SK-N-SH (cell line): ENCODE measurements at regions not wholly inside any gene's neighbourhood (a gene's known extent, or its start where the extent isn't known, plus 50 kb on each side); places are given as distances from the start of the nearest gene placed in this dataset.

Experiments used
- CTCF ChIA-PET: fragments of 300-600, 350-600 bp; formaldehyde crosslinking; extraction: SDS; loops from one replicate; lab custom pipeline; 2021; lab: Yijun Ruan, JAX
- POLR2A ChIA-PET: fragments of 350-600 bp; sonication (Branson Sonifier 250); formaldehyde crosslinking; extraction: SDS; loops from one replicate; lab custom pipeline; 2020; ENCODE audit warnings: antibody characterized with exemption, inconsistent platforms; lab: Yijun Ruan, JAX
- DNase-seq: peaks from one replicate; pipeline ENCODE4 v3.0.0; 2012
- H2AFZ ChIP-seq: fragments of 200-600 bp; sonication (generic); 2 replicates; pipeline ENCODE4 v1.8.1; 2016; ENCODE audit warnings: antibody characterized with exemption, mild to moderate bottlenecking, low read depth
- H3F3A ChIP-seq: fragments of 200-600 bp; sonication (generic); replicated peaks from 2 replicates; pipeline ENCODE3; 2016; ENCODE audit warnings: antibody characterized with exemption, mild to moderate bottlenecking; ENCODE audit not compliant: insufficient read depth
- H3K27ac ChIP-seq, 2 experiments: fragments of 200-500 bp in 1 of 2; fragments of 200-600 bp in 1 of 2; sonication (Bioruptor generic) in 1 of 2; sonication (generic), shearing (Covaris generic) in 1 of 2; 2 replicates each; pipeline versions ENCODE4 v1.5.1 to v1.6.1; 2014 to 2016; ENCODE audit warnings: low read depth in 2 of 2, inconsistent platforms in 1 of 2, low read length in 1 of 2, mild to moderate bottlenecking in 1 of 2, mixed read lengths in 1 of 2
- H3K27me3 ChIP-seq: fragments of 200-600 bp; sonication (generic), shearing (Covaris generic); 2 replicates; pipeline ENCODE4 v1.6.1; 2016; ENCODE audit warnings: mixed run types; ENCODE audit not compliant: insufficient read depth
- H3K36me3 ChIP-seq, 2 experiments: fragments of 200-500 bp in 1 of 2; fragments of 200-600 bp in 1 of 2; sonication (Bioruptor generic) in 1 of 2; sonication (generic) in 1 of 2; replicated peaks in 1 of 2; 2 replicates each; pipeline versions ENCODE3 to v1.5.1; 2014 to 2016; ENCODE audit warnings: low read length in 1 of 2, mild to moderate bottlenecking in 1 of 2; ENCODE audit not compliant: insufficient read depth in 2 of 2, control insufficient read depth in 1 of 2
- H3K4me1 ChIP-seq, 2 experiments: fragments of 200-500 bp in 1 of 2; fragments of 200-600 bp in 1 of 2; sonication (Bioruptor generic) in 1 of 2; sonication (generic), shearing (Covaris generic) in 1 of 2; 2 replicates each; pipeline versions ENCODE4 v1.5.1 to v1.6.1; 2014 to 2016; ENCODE audit warnings: low read depth in 1 of 2, low read length in 1 of 2, mixed run types in 1 of 2; ENCODE audit not compliant: insufficient read depth in 2 of 2, control insufficient read depth in 1 of 2
- H3K4me2 ChIP-seq: fragments of 200-600 bp; sonication (generic), shearing (Covaris generic); 2 replicates; pipeline ENCODE4 v1.6.1; 2017; ENCODE audit warnings: mixed run types
- H3K4me3 ChIP-seq, 2 experiments: fragments of 200-500 bp in 1 of 2; fragments of 200-600 bp in 1 of 2; sonication (Bioruptor generic) in 1 of 2; sonication (generic), shearing (Covaris generic) in 1 of 2; 2 replicates each; pipeline versions ENCODE4 v1.5.1 to v1.8.1; 2014 to 2016; ENCODE audit warnings: low read depth in 2 of 2, inconsistent platforms in 1 of 2, low read length in 1 of 2, mild to moderate bottlenecking in 1 of 2, mixed read lengths in 1 of 2, moderate library complexity in 1 of 2
- H3K79me2 ChIP-seq: fragments of 200-600 bp; sonication (generic); 2 replicates; pipeline ENCODE4 v1.8.1; 2017; ENCODE audit warnings: mild to moderate bottlenecking; ENCODE audit not compliant: insufficient read depth
- H3K9ac ChIP-seq: fragments of 200-600 bp; sonication (generic); 2 replicates; pipeline ENCODE4 v1.6.1; 2017; ENCODE audit warnings: mixed run types
- H3K9me2 ChIP-seq: fragments of 200-600 bp; sonication (generic); 2 replicates; pipeline ENCODE4 v1.6.1; 2017; ENCODE audit warnings: mixed run types
- H3K9me3 ChIP-seq: fragments of 200-600 bp; sonication (generic); 2 replicates; pipeline ENCODE4 v1.6.1; 2017; ENCODE audit warnings: mixed run types, mild to moderate bottlenecking, moderate library complexity
- H4K20me1 ChIP-seq: fragments of 200-600 bp; sonication (generic); 2 replicates; pipeline ENCODE4 v1.6.1; 2017; ENCODE audit warnings: mild to moderate bottlenecking, mixed run types; ENCODE audit not compliant: insufficient read depth
- ELF1 ChIP-seq: IDR thresholded peaks from 2 replicates; pipeline ENCODE4 v1.4.0; 2012
- EP300 ChIP-seq, 2 experiments: IDR thresholded peaks; 2 replicates each; pipeline versions ENCODE4 v1.4.0 to v1.6.1; 2012; ENCODE audit warnings: borderline replicate concordance in 1 of 2, low read depth in 1 of 2, low read length in 1 of 2
- FOSL2 ChIP-seq: IDR thresholded peaks from 2 replicates; pipeline ENCODE4 v1.4.0; 2012; ENCODE audit warnings: low read depth, mild to moderate bottlenecking, moderate library complexity, borderline replicate concordance
- FOXJ3 ChIP-seq: sonication (generic); formaldehyde crosslinking; IDR thresholded peaks from 2 replicates; pipeline ENCODE4 v1.5.1; 2020; ENCODE audit warnings: mild to moderate bottlenecking, missing genetic modification reagents
- MAX ChIP-seq: IDR thresholded peaks from 2 replicates; pipeline ENCODE4 v1.4.0; 2012; ENCODE audit warnings: low read depth
- NRF1 ChIP-seq: IDR thresholded peaks from 2 replicates; pipeline ENCODE4 v1.6.1; 2012; ENCODE audit warnings: low read depth, mild to moderate bottlenecking, low read length
- RFX5 ChIP-seq: IDR thresholded peaks from 2 replicates; pipeline ENCODE4 v1.6.1; 2012; ENCODE audit warnings: mild to moderate bottlenecking, improper control_type of control experiment, low read length
- RXRA ChIP-seq: IDR thresholded peaks from 2 replicates; pipeline ENCODE4 v1.4.0; 2012; ENCODE audit warnings: low read depth, mild to moderate bottlenecking, borderline replicate concordance
- SIN3A ChIP-seq: IDR thresholded peaks from 2 replicates; pipeline ENCODE4 v1.6.1; 2012; ENCODE audit warnings: low read depth, mild to moderate bottlenecking, low read length, moderate library complexity, borderline replicate concordance
- TCF12 ChIP-seq: IDR thresholded peaks from 2 replicates; pipeline ENCODE4 v1.4.0; 2012
- ZBTB33 ChIP-seq: IDR thresholded peaks from 2 replicates; pipeline ENCODE4 v1.4.0; 2012; ENCODE audit warnings: low read depth, borderline replicate concordance
- WGBS: methylation state at CpG from one replicate; pipeline ENCODE4 v1.1.6; 2017; ENCODE audit warnings: low lambda C conversion rate; 5-methylcytosine and 5-hydroxymethylcytosine counted together

- DNase-seq: no peak
- no peaks in the 10 kb centered on the region for H3K9me3 ChIP-seq
- H2AFZ ChIP-seq: no peak overlapping the region
- H3K79me2 ChIP-seq: no peaks in the 10 kb centered on the region
- H4K20me1 ChIP-seq: no peaks in the 10 kb centered on the region
- no peak overlapping the region for H3K4me2 ChIP-seq
- no peaks in the 10 kb centered on the region for H3K36me3 ChIP-seq
- TF ChIP-seq ZBTB33: no peak
- no peaks in the 10 kb centered on the region for H3K4me1 ChIP-seq
- no peak overlapping the region for H3K4me3 ChIP-seq
- POLR2A ChIA-PET: no interaction called here
- no peaks in the 10 kb centered on the region for H3F3A ChIP-seq
- 0% methylated on average over 1 of the region's 1 CpG for WGBS
- no peak overlapping the region for H3K27ac ChIP-seq
- CTCF ChIA-PET: no interaction called here
- H3K9ac ChIP-seq: no peak overlapping the region
- no peaks in the 10 kb centered on the region for H3K9me2 ChIP-seq
- no peaks in the 10 kb centered on the region for H3K27me3 ChIP-seq
Observed at GRCh38 chr14:37900561-37900960, 305.1 kb downstream of the TTC6 start.

- Histone ChIP-seq H3K4me2 (no peak overlapping the region), H3K36me3 (no peaks in the 10 kb centered on the region), H3K4me3 (no peak overlapping the region), H4K20me1 (no peaks in the 10 kb centered on the region), H3K4me1 (no peaks in the 10 kb centered on the region), H3F3A (no peaks in the 10 kb centered on the region), H2AFZ (no peak overlapping the region), H3K27ac (no peak overlapping the region), H3K27me3 (no peaks in the 10 kb centered on the region), H3K9me2 (no peaks in the 10 kb centered on the region), H3K79me2 (no peaks in the 10 kb centered on the region), H3K9ac (no peak overlapping the region), H3K9me3 (no peaks in the 10 kb centered on the region)
- POLR2A ChIA-PET: no interaction called here
- DNase-seq: no peak
- CTCF ChIA-PET: interaction anchor here (1.2 to 1.6 kb wide), 2 partner anchors 13 to 966 kb away, joined by 3 to 9 read pairs; no protein-coding TSS in a partner anchor
- TF ChIP-seq FOSL2 (no peak), RXRA (no peak), ZBTB33 (no peak), FOXJ3 (CRISPR knock-in tag) (no peak), RFX5 (no peak), SIN3A (no peak), NRF1 (no peak), TCF12 (no peak), MAX (no peak), ELF1 (no peak), EP300 (IDR thresholded peaks at IDR 0.05; ENCODE audit: borderline replicate concordance in 1 of 2, low read depth in 1 of 2, low read length in 1 of 2) (no peak)
- 10% methylated on average over 2 of the region's 6 CpGs for WGBS
Observed at GRCh38 chr14:37901978-37902377, 305.7 kb upstream of the SSTR1 start.
